HCT116 (cell line): ENCODE measurements at regions not wholly inside any gene's neighbourhood (a gene's known extent, or its start where the extent isn't known, plus 50 kb on each side); places are given as distances from the start of the nearest gene placed in this dataset.

ENCODE experiments used
- ATAC-seq: fragments of 200-7000 bp; cut with Tn5 transposase; 2 replicates; pipeline ENCODE4 v1.9.1; 2020; ENCODE audit warnings: mild to moderate bottlenecking, moderate library complexity
- BruUV-seq: library from RNA; stranded (reverse); fragments of 400-500 nt; replicated peaks from 2 replicates; lab custom pipeline; 2021; lab: Mats Ljungman, UMichigan
- CTCF ChIA-PET: fragments of 300-600 bp; sonication (Branson Sonifier 250); formaldehyde crosslinking; loops from one replicate; lab custom pipeline; 2021; ENCODE audit warnings: antibody characterized with exemption; lab: Charles Lee
- POLR2A ChIA-PET: fragments of 300-600, 350-600 bp; sonication (Branson Sonifier 250); formaldehyde crosslinking; loops from one replicate; lab custom pipeline; 2021; ENCODE audit warnings: antibody characterized with exemption; lab: Charles Lee
- RAD21 ChIA-PET, 2 experiments: fragments of 300-600 bp; sonication (Branson Sonifier 250); formaldehyde crosslinking; loops; one replicate each; lab custom pipeline; 2023; ENCODE audit warnings: low total read pairs in 2 of 2; ENCODE audit not compliant: uncharacterized antibody in 2 of 2, unreplicated experiment in 2 of 2, low non-redundant PET in 1 of 2; lab: Charles Lee
- DNase-seq: peaks from one replicate; pipeline ENCODE4 v3.0.0-alpha.2; 2010; ENCODE audit warnings: low read depth, low spot score
- H2AFZ ChIP-seq: fragments of 200-600 bp; shearing (Covaris generic), sonication (generic); 2 replicates; pipeline ENCODE4 v1.6.1; 2017; ENCODE audit warnings: low read depth, mixed run types, mixed read lengths, antibody characterized with exemption, low read length; ENCODE audit not compliant: poor library complexity, severe bottlenecking
- H3K27ac ChIP-seq: 2 replicates; pipeline ENCODE4 v1.5.1; 2012; ENCODE audit warnings: low read depth, low read length
- H3K27me3 ChIP-seq: fragments of 200-600 bp; sonication (generic); 2 replicates; pipeline ENCODE4 v1.6.1; 2016; ENCODE audit warnings: mixed run types, low read length, mixed read lengths; ENCODE audit not compliant: insufficient read depth
- H3K36me3 ChIP-seq, 2 experiments: fragments of 200-500 bp in 1 of 2; fragments of 200-600 bp in 1 of 2; sonication (Bioruptor generic) in 1 of 2; sonication (generic) in 1 of 2; 2 replicates each; pipeline versions ENCODE4 v1.5.1 to v1.6.1; 2014 to 2016; ENCODE audit warnings: low read length in 2 of 2, inconsistent platforms in 1 of 2, mixed read lengths in 1 of 2, mixed run types in 1 of 2; ENCODE audit not compliant: insufficient read depth in 2 of 2, control insufficient read depth in 1 of 2
- H3K4me1 ChIP-seq, 2 experiments: fragments of 200-600 bp in 1 of 2; sonication (generic) in 1 of 2; 2 replicates each; pipeline versions ENCODE4 v1.5.1 to v1.6.1; 2012 to 2017; ENCODE audit warnings: low read length in 2 of 2, inconsistent platforms in 1 of 2, mild to moderate bottlenecking in 1 of 2, mixed read lengths in 1 of 2, mixed run types in 1 of 2, moderate library complexity in 1 of 2; ENCODE audit not compliant: insufficient read depth in 2 of 2, control insufficient read depth in 1 of 2
- H3K4me2 ChIP-seq: fragments of 200-600 bp; sonication (generic); 2 replicates; pipeline ENCODE4 v1.6.1; 2017; ENCODE audit warnings: mixed run types, low read length, mixed read lengths
- H3K4me3 ChIP-seq, 2 experiments: fragments of 200-600 bp in 1 of 2; sonication (generic) in 1 of 2; replicated peaks in 1 of 2; 2 replicates each; pipeline ENCODE4 v1.5.1; 2011 to 2016; ENCODE audit warnings: low read length in 2 of 2, control low read depth in 1 of 2, low read depth in 1 of 2, mild to moderate bottlenecking in 1 of 2, mixed read lengths in 1 of 2, mixed run types in 1 of 2
- H3K79me2 ChIP-seq: fragments of 200-600 bp; sonication (generic); 2 replicates; pipeline ENCODE4 v1.6.1; 2017; ENCODE audit warnings: mild to moderate bottlenecking, mixed run types, low read length, moderate library complexity, mixed read lengths; ENCODE audit not compliant: insufficient read depth
- H3K9ac ChIP-seq: fragments of 200-600 bp; sonication (generic); 2 replicates; pipeline ENCODE4 v1.6.1; 2016; ENCODE audit warnings: low read length, mixed read lengths
- H3K9me2 ChIP-seq: fragments of 200-600 bp; sonication (generic), shearing (Covaris generic); 2 replicates; pipeline ENCODE4 v1.6.1; 2017; ENCODE audit warnings: mixed run types, mild to moderate bottlenecking, moderate library complexity; ENCODE audit not compliant: insufficient read depth
- H3K9me3 ChIP-seq, 2 experiments: fragments of 200-500 bp in 1 of 2; fragments of 200-600 bp in 1 of 2; sonication (Bioruptor generic) in 1 of 2; sonication (generic) in 1 of 2; 2 replicates each; pipeline ENCODE4 v1.6.1; 2014 to 2017; ENCODE audit warnings: low read length in 2 of 2, mixed read lengths in 2 of 2, inconsistent platforms in 1 of 2, low read depth in 1 of 2, mild to moderate bottlenecking in 1 of 2, mixed run types in 1 of 2, moderate library complexity in 1 of 2; ENCODE audit not compliant: control insufficient read depth in 1 of 2, insufficient read depth in 1 of 2
- H4K20me1 ChIP-seq: fragments of 200-600 bp; sonication (generic), shearing (Covaris generic); 2 replicates; pipeline ENCODE4 v1.6.1; 2017; ENCODE audit warnings: mixed run types, mild to moderate bottlenecking, moderate library complexity; ENCODE audit not compliant: insufficient read depth
- CBX3 ChIP-seq: IDR thresholded peaks from 2 replicates; pipeline ENCODE4 v1.6.1; 2012; ENCODE audit warnings: low read depth
- CEBPB ChIP-seq: IDR thresholded peaks from 2 replicates; pipeline ENCODE4 v1.6.1; 2012; ENCODE audit warnings: low read depth
- ELF1 ChIP-seq: IDR thresholded peaks from 2 replicates; pipeline ENCODE4 v1.6.1; 2012; ENCODE audit warnings: low read depth, borderline replicate concordance
- EZH2 ChIP-seq: fragments of 200-600 bp; sonication (generic); IDR thresholded peaks from 2 replicates; pipeline ENCODE4 v1.6.1; 2017; ENCODE audit warnings: antibody characterized with exemption, mixed run types
- EZH2phosphoT487 ChIP-seq: fragments of 200-600 bp; IDR thresholded peaks from 2 replicates; pipeline ENCODE4 v1.6.1; 2018; ENCODE audit warnings: antibody characterized with exemption, borderline replicate concordance
- FOSL1 ChIP-seq: IDR thresholded peaks from 2 replicates; pipeline ENCODE4 v1.6.1; 2012; ENCODE audit warnings: low read depth
- JUND ChIP-seq: IDR thresholded peaks from 2 replicates; pipeline ENCODE4 v1.6.1; 2012
- POLR2A ChIP-seq: IDR thresholded peaks from 2 replicates; pipeline ENCODE4 v1.7.0; 2011; ENCODE audit warnings: borderline replicate concordance; ENCODE audit not compliant: insufficient read depth, insufficient read length; ENCODE audit errors: extremely low read depth
- POLR2AphosphoS5 ChIP-seq: IDR thresholded peaks from 2 replicates; pipeline ENCODE4 v1.6.1; 2011; ENCODE audit warnings: mild to moderate bottlenecking, low read depth, low read length, moderate library complexity
- RAD21 ChIP-seq: IDR thresholded peaks from 2 replicates; pipeline ENCODE4 v1.6.1; 2012; ENCODE audit warnings: low read depth, mild to moderate bottlenecking
- SIN3A ChIP-seq: IDR thresholded peaks from 2 replicates; pipeline ENCODE4 v1.6.1; 2012; ENCODE audit warnings: low read depth
- SP1 ChIP-seq: IDR thresholded peaks from 2 replicates; pipeline ENCODE4 v1.6.1; 2012; ENCODE audit warnings: low read depth
- SRF ChIP-seq: IDR thresholded peaks from 2 replicates; pipeline ENCODE4 v1.6.1; 2012; ENCODE audit warnings: low read depth
- TCF7L2 ChIP-seq: IDR thresholded peaks from 2 replicates; pipeline ENCODE4 v1.7.0; 2011; ENCODE audit warnings: borderline replicate concordance, inconsistent platforms; ENCODE audit not compliant: insufficient read depth, insufficient read length; ENCODE audit errors: extremely low read depth
- YY1 ChIP-seq: IDR thresholded peaks from 2 replicates; pipeline ENCODE4 v1.6.1; 2011; ENCODE audit warnings: low read length, low read depth, moderate library complexity, mild to moderate bottlenecking; ENCODE audit not compliant: insufficient replicate concordance; ENCODE audit errors: extremely low read depth
- ZFX ChIP-seq: fragments of 450-650 bp; IDR thresholded peaks from 2 replicates; pipeline ENCODE4 v1.6.1; 2017
- intact Hi-C: fragments of 100-400 bp; cut with micrococcal nuclease; formaldehyde crosslinking; loops from 2 replicates; pipeline ENCODE4 v1.10.0; 2022
- TF ChIP-seq, protein P1 (sequence below): IDR thresholded peaks from 2 replicates; pipeline ENCODE4 v1.6.1; 2012; ENCODE audit warnings: low read depth
- TF ChIP-seq, protein P2 (sequence below): IDR thresholded peaks from 2 replicates; pipeline ENCODE4 v1.6.1; 2011; ENCODE audit warnings: mild to moderate bottlenecking, low read length, moderate library complexity; ENCODE audit not compliant: insufficient replicate concordance; ENCODE audit errors: extremely low read depth

DNA sequence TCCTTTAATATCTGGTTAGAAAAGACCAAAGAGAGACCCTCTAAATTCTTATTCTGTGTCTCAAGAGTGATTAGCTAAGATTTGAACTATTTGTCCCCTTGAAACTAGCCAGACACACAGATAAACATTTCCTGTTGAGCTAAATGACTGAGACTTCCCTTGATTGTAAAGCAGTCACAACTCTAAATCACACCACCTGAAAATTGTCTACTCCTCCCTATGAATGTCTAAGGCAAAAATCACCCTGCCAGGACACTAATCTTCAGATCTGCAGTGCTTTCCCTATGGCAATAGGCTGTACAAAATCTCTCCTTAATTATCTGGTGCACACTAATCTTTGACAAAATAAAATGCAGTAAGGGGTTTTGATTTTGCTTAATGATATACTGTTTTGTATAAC, 200.5 kb upstream of the GULP1 start:
- Histone ChIP-seq H3K9ac (no peak overlapping the region), H3K4me3 (no peak overlapping the region), H3K27me3 (no peaks in the 10 kb centered on the region), H3K4me2 (no peak overlapping the region), H3K36me3 (no peaks in the 10 kb centered on the region), H3K9me3 (no peaks in the 10 kb centered on the region), H3K27ac (no peak overlapping the region), H4K20me1 (no peaks in the 10 kb centered on the region), H3K4me1 (no peaks in the 10 kb centered on the region), H3K9me2 (no peaks in the 10 kb centered on the region), H3K79me2 (no peaks in the 10 kb centered on the region), H2AFZ (no peak overlapping the region)
- BruUV-seq: no TSS peak
- RAD21 ChIA-PET: no interaction called here
- no peak for TF ChIP-seq POLR2A
- no peak for TF ChIP-seq SIN3A
- no peak for TF ChIP-seq YY1
- TF ChIP-seq TCF7L2: no peak
- no peak for TF ChIP-seq EZH2phosphoT487
- TF ChIP-seq CBX3: no peak
- TF ChIP-seq SP1: no peak
- TF ChIP-seq JUND: no peak
- TF ChIP-seq, protein P1, sequence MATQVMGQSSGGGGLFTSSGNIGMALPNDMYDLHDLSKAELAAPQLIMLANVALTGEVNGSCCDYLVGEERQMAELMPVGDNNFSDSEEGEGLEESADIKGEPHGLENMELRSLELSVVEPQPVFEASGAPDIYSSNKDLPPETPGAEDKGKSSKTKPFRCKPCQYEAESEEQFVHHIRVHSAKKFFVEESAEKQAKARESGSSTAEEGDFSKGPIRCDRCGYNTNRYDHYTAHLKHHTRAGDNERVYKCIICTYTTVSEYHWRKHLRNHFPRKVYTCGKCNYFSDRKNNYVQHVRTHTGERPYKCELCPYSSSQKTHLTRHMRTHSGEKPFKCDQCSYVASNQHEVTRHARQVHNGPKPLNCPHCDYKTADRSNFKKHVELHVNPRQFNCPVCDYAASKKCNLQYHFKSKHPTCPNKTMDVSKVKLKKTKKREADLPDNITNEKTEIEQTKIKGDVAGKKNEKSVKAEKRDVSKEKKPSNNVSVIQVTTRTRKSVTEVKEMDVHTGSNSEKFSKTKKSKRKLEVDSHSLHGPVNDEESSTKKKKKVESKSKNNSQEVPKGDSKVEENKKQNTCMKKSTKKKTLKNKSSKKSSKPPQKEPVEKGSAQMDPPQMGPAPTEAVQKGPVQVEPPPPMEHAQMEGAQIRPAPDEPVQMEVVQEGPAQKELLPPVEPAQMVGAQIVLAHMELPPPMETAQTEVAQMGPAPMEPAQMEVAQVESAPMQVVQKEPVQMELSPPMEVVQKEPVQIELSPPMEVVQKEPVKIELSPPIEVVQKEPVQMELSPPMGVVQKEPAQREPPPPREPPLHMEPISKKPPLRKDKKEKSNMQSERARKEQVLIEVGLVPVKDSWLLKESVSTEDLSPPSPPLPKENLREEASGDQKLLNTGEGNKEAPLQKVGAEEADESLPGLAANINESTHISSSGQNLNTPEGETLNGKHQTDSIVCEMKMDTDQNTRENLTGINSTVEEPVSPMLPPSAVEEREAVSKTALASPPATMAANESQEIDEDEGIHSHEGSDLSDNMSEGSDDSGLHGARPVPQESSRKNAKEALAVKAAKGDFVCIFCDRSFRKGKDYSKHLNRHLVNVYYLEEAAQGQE: no peak
- no peak for TF ChIP-seq SRF
- TF ChIP-seq CEBPB: no peak
- TF ChIP-seq ZFX: no peak
- no peak for TF ChIP-seq EZH2
- no peak for TF ChIP-seq ELF1
- no peak for TF ChIP-seq POLR2AphosphoS5
- TF ChIP-seq RAD21: no peak
- no peak for TF ChIP-seq FOSL1
- TF ChIP-seq, protein P2, sequence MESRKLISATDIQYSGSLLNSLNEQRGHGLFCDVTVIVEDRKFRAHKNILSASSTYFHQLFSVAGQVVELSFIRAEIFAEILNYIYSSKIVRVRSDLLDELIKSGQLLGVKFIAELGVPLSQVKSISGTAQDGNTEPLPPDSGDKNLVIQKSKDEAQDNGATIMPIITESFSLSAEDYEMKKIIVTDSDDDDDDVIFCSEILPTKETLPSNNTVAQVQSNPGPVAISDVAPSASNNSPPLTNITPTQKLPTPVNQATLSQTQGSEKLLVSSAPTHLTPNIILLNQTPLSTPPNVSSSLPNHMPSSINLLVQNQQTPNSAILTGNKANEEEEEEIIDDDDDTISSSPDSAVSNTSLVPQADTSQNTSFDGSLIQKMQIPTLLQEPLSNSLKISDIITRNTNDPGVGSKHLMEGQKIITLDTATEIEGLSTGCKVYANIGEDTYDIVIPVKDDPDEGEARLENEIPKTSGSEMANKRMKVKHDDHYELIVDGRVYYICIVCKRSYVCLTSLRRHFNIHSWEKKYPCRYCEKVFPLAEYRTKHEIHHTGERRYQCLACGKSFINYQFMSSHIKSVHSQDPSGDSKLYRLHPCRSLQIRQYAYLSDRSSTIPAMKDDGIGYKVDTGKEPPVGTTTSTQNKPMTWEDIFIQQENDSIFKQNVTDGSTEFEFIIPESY: no peak
- intact Hi-C loops: no loop called here
- POLR2A ChIA-PET: no interaction called here
- DNase-seq (no peak), ATAC-seq (no peak)
- CTCF ChIA-PET: no interaction called here
